ENCODE measurements at regions not wholly inside any gene's neighbourhood (a gene's known extent, or its start where the extent isn't known, plus 50 kb on each side); places are given as distances from the start of the nearest gene placed in this dataset.

GRCh38 chr2:46844034-46844433 lies 71.6 kb downstream of the MCFD2 start:
- H3K9me2 ChIP-seq (ENCODE audit: insufficient read depth) = no peaks in the 10 kb centered on the region
- H3K36me3 ChIP-seq (ENCODE audit: control insufficient read depth in 1 of 2, insufficient read depth in 2 of 2, low read length in 2 of 2) = no peaks in the 10 kb centered on the region
- POLR2A ChIA-PET = no interaction called here
- RAD21 ChIA-PET (ENCODE audit: low non-redundant PET in 1 of 2, low total read pairs in 2 of 2, uncharacterized antibody in 2 of 2, unreplicated experiment in 2 of 2) = no interaction called here
- no peak overlapping the region for H3K27ac ChIP-seq (ENCODE audit: low read depth, low read length)
- H3K9me3 ChIP-seq (ENCODE audit: control insufficient read depth in 1 of 2, insufficient read depth in 1 of 2, low read depth in 1 of 2, low read length in 2 of 2) = no peaks in the 10 kb centered on the region
- H3K9ac ChIP-seq (ENCODE audit: low read length) = no peak overlapping the region
- H2AFZ ChIP-seq (ENCODE audit: low read depth, low read length, poor library complexity, severe bottlenecking) = no peak overlapping the region
- H3K27me3 ChIP-seq (ENCODE audit: insufficient read depth, low read length) = no peaks in the 10 kb centered on the region; the same call in 1 of the 2 replicates
- intact Hi-C loops (cut with micrococcal nuclease) = no loop called here
- no peak for DNase-seq (ENCODE audit: low read depth, low spot score)
- CTCF ChIA-PET = no interaction called here
- TF ChIP-seq ATF3 (IDR thresholded peaks at IDR 0.05) = no peak
- TF ChIP-seq EZH2 (IDR thresholded peaks at IDR 0.05) = no peak
- TF ChIP-seq REST (IDR thresholded peaks at IDR 0.05; ENCODE audit: low read depth) = no peak
- TF ChIP-seq EZH2phosphoT487 (IDR thresholded peaks at IDR 0.05; ENCODE audit: borderline replicate concordance) = no peak
- no peak for TF ChIP-seq TCF7L2 (IDR thresholded peaks at IDR 0.05; ENCODE audit: borderline replicate concordance, extremely low read depth, insufficient read depth, insufficient read length)
- no TSS peak for BruUV-seq (replicated peaks)
- H3K79me2 ChIP-seq (ENCODE audit: insufficient read depth, low read length) = no peaks in the 10 kb centered on the region
- H3K4me2 ChIP-seq (ENCODE audit: low read length) = no peak overlapping the region
- H3K4me1 ChIP-seq (ENCODE audit: control insufficient read depth in 1 of 2, insufficient read depth in 2 of 2, low read length in 2 of 2) = peaks cover 28 to 39% of the 10 kb centered on the region in 2 experiments
- ATAC-seq = no peak
- H3K4me3 ChIP-seq (replicated peaks in 1 of 2; ENCODE audit: low read depth in 1 of 2, low read length in 2 of 2) = no peak overlapping the region
- no peaks in the 10 kb centered on the region for H4K20me1 ChIP-seq (ENCODE audit: insufficient read depth)

GRCh38 chr2:46843316-46843715 lies 72.3 kb downstream of the MCFD2 start:
- no peak for TF ChIP-seq CBX3 (IDR thresholded peaks at IDR 0.05; ENCODE audit: low read depth)
- TF ChIP-seq ZBTB33 (IDR thresholded peaks at IDR 0.05; ENCODE audit: extremely low read depth, insufficient replicate concordance, low read length) = no peak
- no peak for TF ChIP-seq SP1 (IDR thresholded peaks at IDR 0.05; ENCODE audit: low read depth)
- TF ChIP-seq ATF3 (IDR thresholded peaks at IDR 0.05) = no peak
- no peak for TF ChIP-seq ELF1 (IDR thresholded peaks at IDR 0.05; ENCODE audit: borderline replicate concordance, low read depth)
- TF ChIP-seq JUND (IDR thresholded peaks at IDR 0.05) = no peak
- no peak for TF ChIP-seq FOSL1 (IDR thresholded peaks at IDR 0.05; ENCODE audit: low read depth)
- no peak for TF ChIP-seq MAX (IDR thresholded peaks at IDR 0.05)
- no peak for TF ChIP-seq POLR2AphosphoS5 (IDR thresholded peaks at IDR 0.05; ENCODE audit: low read depth, low read length)
- Histone ChIP-seq H3K4me1 (ENCODE audit: control insufficient read depth in 1 of 2, insufficient read depth in 2 of 2, low read length in 2 of 2) (peaks cover 23 to 32% of the 10 kb centered on the region in 2 experiments), H4K20me1 (ENCODE audit: insufficient read depth) (no peaks in the 10 kb centered on the region), H3K27ac (ENCODE audit: low read depth, low read length) (no peak overlapping the region), H3K36me3 (ENCODE audit: control insufficient read depth in 1 of 2, insufficient read depth in 2 of 2, low read length in 2 of 2) (no peaks in the 10 kb centered on the region), H3K9me2 (ENCODE audit: insufficient read depth) (no peaks in the 10 kb centered on the region), H3K9ac (ENCODE audit: low read length) (no peak overlapping the region), H3K79me2 (ENCODE audit: insufficient read depth, low read length) (no peaks in the 10 kb centered on the region), H3K27me3 (ENCODE audit: insufficient read depth, low read length) (no peaks in the 10 kb centered on the region; the same call in 1 of the 2 replicates), H3K4me3 (replicated peaks in 1 of 2; ENCODE audit: low read depth in 1 of 2, low read length in 2 of 2) (no peak overlapping the region), H2AFZ (ENCODE audit: low read depth, low read length, poor library complexity, severe bottlenecking) (no peak overlapping the region), H3K9me3 (ENCODE audit: control insufficient read depth in 1 of 2, insufficient read depth in 1 of 2, low read depth in 1 of 2, low read length in 2 of 2) (no peaks in the 10 kb centered on the region), H3K4me2 (ENCODE audit: low read length) (no peak overlapping the region)
- intact Hi-C loops (cut with micrococcal nuclease) = no loop called here
- ChIA-PET POLR2A (no interaction called here), CTCF (no interaction called here), RAD21 (ENCODE audit: low non-redundant PET in 1 of 2, low total read pairs in 2 of 2, uncharacterized antibody in 2 of 2, unreplicated experiment in 2 of 2) (no interaction called here)
- ATAC-seq = no peak
- BruUV-seq (replicated peaks) = no TSS peak
- no peak for DNase-seq (ENCODE audit: low read depth, low spot score)
